GM12891 (cell line): ENCODE measurements at regions not wholly inside any gene's neighbourhood (a gene's known extent, or its start where the extent isn't known, plus 50 kb on each side); places are given as distances from the start of the nearest gene placed in this dataset.

Experiments used
- PAX5 ChIP-seq: IDR thresholded peaks from 2 replicates; pipeline ENCODE4 v1.6.1; 2011; ENCODE audit warnings: low read length, moderate library complexity, mild to moderate bottlenecking; ENCODE audit not compliant: insufficient read depth, severe bottlenecking
- POLR2A ChIP-seq: IDR thresholded peaks from 2 replicates; pipeline ENCODE4 v1.6.1; 2011; ENCODE audit warnings: low read depth, low read length, control low read depth
- POLR2AphosphoS5 ChIP-seq: IDR thresholded peaks from 2 replicates; pipeline ENCODE4 v1.6.1; 2011; ENCODE audit warnings: low read depth, low read length, control low read depth
- SPI1 ChIP-seq: IDR thresholded peaks from 2 replicates; pipeline ENCODE4 v1.6.1; 2011; ENCODE audit warnings: low read depth, low read length, control low read depth
- TAF1 ChIP-seq: IDR thresholded peaks from 2 replicates; pipeline ENCODE4 v1.6.1; 2011; ENCODE audit warnings: low read depth, low read length, control low read depth

GRCh38 chr3:163626753-163627152 is 1451.5 kb downstream of the SI start:
- no peak for TF ChIP-seq PAX5
- TF ChIP-seq POLR2A = no peak
- no peak for TF ChIP-seq TAF1
- TF ChIP-seq POLR2AphosphoS5 = no peak
- TF ChIP-seq SPI1 = no peak
